Keratinocyte (primary cell): ENCODE measurements at regions not wholly inside any gene's neighbourhood (a gene's known extent, or its start where the extent isn't known, plus 50 kb on each side); places are given as distances from the start of the nearest gene placed in this dataset.

Experiments
- DNase-seq: peaks from one replicate; pipeline ENCODE4 v3.0.0-alpha.2; 2011; ENCODE audit warnings: low read depth, missing footprints, low spot score
- FAIRE-seq: peaks from 2 replicates; lab custom pipeline; 2011; peaks lifted over from hg19 to GRCh38; lab: Jason Lieb, UNC
- H2AFZ ChIP-seq: 2 replicates; pipeline ENCODE4 v1.6.0; 2012; ENCODE audit warnings: low read length, control low read depth, inconsistent platforms; ENCODE audit not compliant: control insufficient read depth
- H3K27ac ChIP-seq: 2 replicates; pipeline ENCODE4 v1.5.1; 2011; ENCODE audit warnings: low read length; ENCODE audit not compliant: control insufficient read depth, insufficient read depth
- H3K27me3 ChIP-seq: 3 replicates; pipeline ENCODE4 v1.6.0; 2011; ENCODE audit warnings: low read length; ENCODE audit not compliant: control insufficient read depth, insufficient read depth; ENCODE audit errors: extremely low read depth
- H3K36me3 ChIP-seq, 2 experiments: 2 replicates in 1 of 2; 3 replicates in 1 of 2; pipeline ENCODE4 v1.5.1; 2011; ENCODE audit warnings: low read length in 2 of 2, mild to moderate bottlenecking in 1 of 2; ENCODE audit not compliant: control insufficient read depth in 2 of 2, insufficient read depth in 2 of 2; ENCODE audit errors: extremely low read depth in 1 of 2
- H3K4me1 ChIP-seq: 3 replicates; pipeline ENCODE4 v1.5.1; 2011; ENCODE audit warnings: low read length; ENCODE audit not compliant: control insufficient read depth, insufficient read depth; ENCODE audit errors: extremely low read depth
- H3K4me2 ChIP-seq: 3 replicates; pipeline ENCODE4 v1.6.0; 2011; ENCODE audit warnings: low read depth, low read length; ENCODE audit not compliant: control insufficient read depth, insufficient read depth; ENCODE audit errors: extremely low read depth
- H3K4me3 ChIP-seq, 3 experiments: fragments of 200-600 bp in 1 of 3; sonication (generic) in 1 of 3; 2 replicates in 2 of 3; 3 replicates in 1 of 3; pipeline ENCODE4 v1.5.1; 2011 to 2016; ENCODE audit warnings: low read length in 3 of 3, mild to moderate bottlenecking in 3 of 3, control low read depth in 2 of 3, inconsistent platforms in 1 of 3, low read depth in 1 of 3, mixed read lengths in 1 of 3, mixed run types in 1 of 3, moderate library complexity in 1 of 3; ENCODE audit not compliant: control insufficient read depth in 2 of 3, insufficient read depth in 2 of 3; ENCODE audit errors: extremely low read depth in 1 of 3
- H3K79me2 ChIP-seq: 2 replicates; pipeline ENCODE4 v1.6.0; 2012; ENCODE audit warnings: low read length; ENCODE audit not compliant: control insufficient read depth, insufficient read depth
- H3K9ac ChIP-seq: 3 replicates; pipeline ENCODE4 v1.6.0; 2011; ENCODE audit warnings: low read length; ENCODE audit not compliant: control insufficient read depth, insufficient read depth; ENCODE audit errors: extremely low read depth
- H3K9me1 ChIP-seq: 3 replicates; pipeline ENCODE4 v1.6.0; 2011; ENCODE audit warnings: low read length; ENCODE audit not compliant: control insufficient read depth, insufficient read depth; ENCODE audit errors: extremely low read depth
- H3K9me3 ChIP-seq: 2 replicates; pipeline ENCODE4 v1.5.1; 2012; ENCODE audit warnings: low read depth, low read length; ENCODE audit not compliant: control insufficient read depth
- H4K20me1 ChIP-seq: 3 replicates; pipeline ENCODE4 v1.6.0; 2011; ENCODE audit warnings: low read length; ENCODE audit not compliant: control insufficient read depth, insufficient read depth; ENCODE audit errors: extremely low read depth
- CTCF ChIP-seq, 3 experiments: IDR thresholded peaks in 1 of 3; conservative IDR thresholded peaks in 1 of 3; optimal IDR thresholded peaks in 1 of 3; 2 replicates in 2 of 3; 3 replicates in 1 of 3; pipeline versions ENCODE3 to v1.5.1; 2011; ENCODE audit warnings: low read length in 3 of 3, mild to moderate bottlenecking in 3 of 3, moderate library complexity in 2 of 3, control low read depth in 1 of 3, inconsistent platforms in 1 of 3; ENCODE audit not compliant: insufficient read depth in 2 of 3; ENCODE audit errors: extremely low read depth in 1 of 3
- EZH2 ChIP-seq: IDR thresholded peaks from one replicate; pipeline ENCODE4 v1.6.1; 2012; ENCODE audit warnings: inconsistent platforms, mild to moderate bottlenecking, low read length, moderate library complexity
- dilution Hi-C: fragments of 300-500 bp; cut with MboI; formaldehyde crosslinking; loops from one replicate; pipeline ENCODE4 v1.7.0; 2020; ENCODE audit warnings: low sequenced_read_pairs; ENCODE audit not compliant: extremely low pct_ligation_motif_present

- no peak overlapping the region for H2AFZ ChIP-seq
- no peaks in the 10 kb centered on the region for H3K36me3 ChIP-seq
- no peaks in the 10 kb centered on the region for H3K9me1 ChIP-seq
- H3K9ac ChIP-seq, result no peak overlapping the region
- dilution Hi-C loops, result no loop called here
- FAIRE-seq (no peak), DNase-seq (no peak)
- no peak for TF ChIP-seq EZH2
- no peak for TF ChIP-seq CTCF (optimal IDR thresholded peaks at IDR 0.05 in 1 of 3, IDR thresholded peaks at IDR 0.05 in 1 of 3, conservative IDR thresholded peaks at IDR 0.05 in 1 of 3; ENCODE audit: extremely low read depth in 1 of 3, insufficient read depth in 2 of 3, low read length in 3 of 3)
- no peaks in the 10 kb centered on the region for H3K4me1 ChIP-seq
- H3K9me3 ChIP-seq, result no peaks in the 10 kb centered on the region
- H3K4me3 ChIP-seq, result no peak overlapping the region
- H3K79me2 ChIP-seq, result no peaks in the 10 kb centered on the region
- H4K20me1 ChIP-seq, result no peaks in the 10 kb centered on the region
- no peaks in the 10 kb centered on the region for H3K27me3 ChIP-seq
- H3K27ac ChIP-seq, result no peak overlapping the region
- H3K4me2 ChIP-seq, result no peak overlapping the region
Measured at GRCh38 chr6:115365783-115366182, 694.9 kb downstream of the FRK start.

- no peaks in the 10 kb centered on the region for H3K4me1 ChIP-seq
- no peaks in the 10 kb centered on the region for H3K79me2 ChIP-seq
- no peaks in the 10 kb centered on the region for H3K36me3 ChIP-seq
- no peak overlapping the region for H3K27ac ChIP-seq
- H3K9ac ChIP-seq, result no peak overlapping the region
- FAIRE-seq (no peak), DNase-seq (no peak)
- no peak overlapping the region for H3K4me3 ChIP-seq
- no peaks in the 10 kb centered on the region for H3K27me3 ChIP-seq
- H3K9me1 ChIP-seq, result no peaks in the 10 kb centered on the region
- TF ChIP-seq CTCF (optimal IDR thresholded peaks at IDR 0.05 in 1 of 3, IDR thresholded peaks at IDR 0.05 in 1 of 3, conservative IDR thresholded peaks at IDR 0.05 in 1 of 3; ENCODE audit: extremely low read depth in 1 of 3, insufficient read depth in 2 of 3, low read length in 3 of 3) (no peak), EZH2 (no peak)
- dilution Hi-C loops, result no loop called here
- H4K20me1 ChIP-seq, result no peaks in the 10 kb centered on the region
- no peak overlapping the region for H2AFZ ChIP-seq
- H3K9me3 ChIP-seq, result no peaks in the 10 kb centered on the region
- no peak overlapping the region for H3K4me2 ChIP-seq
Measured at GRCh38 chr6:115363379-115363778, 697.3 kb downstream of the FRK start.
